ENCODE measurements at regions not wholly inside any gene's neighbourhood (a gene's known extent, or its start where the extent isn't known, plus 50 kb on each side); places are given as distances from the start of the nearest gene placed in this dataset.

DNA sequence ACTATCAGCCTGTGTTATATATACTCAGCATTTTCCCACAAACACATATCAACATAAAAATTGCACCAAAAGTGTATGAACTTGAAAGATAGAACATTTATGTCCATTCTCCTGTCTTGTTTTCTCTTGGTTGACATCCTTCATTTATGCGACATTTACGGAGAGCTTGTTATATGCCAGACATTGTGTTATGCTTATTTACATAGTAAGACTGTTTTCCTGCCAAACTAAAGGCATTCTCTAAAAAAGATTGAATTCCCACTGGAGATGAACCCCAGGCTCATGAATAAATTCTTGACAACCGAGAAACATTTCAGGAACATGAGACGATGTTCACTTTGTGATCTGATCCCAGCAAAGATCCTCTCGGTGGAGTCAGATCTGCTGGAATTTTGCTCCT lies 131.0 kb downstream of the RAP2A start:
- no peak for DNase-seq

GRCh38 chr13:97565906-97566305 lies 131.9 kb downstream of the RAP2A start:
- DNase-seq = no peak

- DNase-seq = no peak
Measured at GRCh38 chr13:97566907-97567306, 132.9 kb downstream of the RAP2A start.

DNA sequence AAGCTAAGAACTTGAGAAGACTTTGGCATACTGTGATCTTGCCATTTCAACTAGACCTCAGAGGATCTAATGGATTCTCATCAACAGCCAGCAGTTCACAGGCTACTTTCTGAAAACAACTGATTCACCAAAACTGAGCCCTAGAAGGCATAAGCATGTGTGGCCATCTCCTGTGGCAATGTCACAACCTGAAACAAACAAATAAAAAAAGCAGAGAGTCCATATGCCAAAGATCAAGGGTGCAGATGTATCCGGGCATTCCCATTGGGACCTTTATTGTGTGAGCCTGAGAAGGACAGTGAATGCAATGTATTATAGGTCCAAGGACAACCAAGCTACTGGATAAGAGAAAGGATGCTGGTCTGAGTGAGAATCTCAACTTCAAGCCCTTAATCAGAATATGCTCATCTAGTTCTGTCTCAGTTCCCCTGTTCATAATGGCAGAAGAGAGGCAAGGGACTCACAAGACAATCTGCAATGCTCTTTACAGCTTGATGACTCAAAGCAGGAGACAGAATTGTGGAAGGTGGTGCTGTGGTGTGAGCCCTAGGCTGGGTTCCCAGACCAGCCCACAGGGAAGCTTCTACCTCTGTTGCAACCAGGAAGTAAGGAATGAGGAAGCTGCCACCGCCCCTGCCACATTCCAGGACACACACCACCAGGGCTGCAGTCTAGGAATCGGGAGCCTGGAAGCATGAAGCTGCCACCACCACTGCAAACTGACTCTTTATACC lies 133.7 kb downstream of the RAP2A start:
- DNase-seq = no peak

DNA sequence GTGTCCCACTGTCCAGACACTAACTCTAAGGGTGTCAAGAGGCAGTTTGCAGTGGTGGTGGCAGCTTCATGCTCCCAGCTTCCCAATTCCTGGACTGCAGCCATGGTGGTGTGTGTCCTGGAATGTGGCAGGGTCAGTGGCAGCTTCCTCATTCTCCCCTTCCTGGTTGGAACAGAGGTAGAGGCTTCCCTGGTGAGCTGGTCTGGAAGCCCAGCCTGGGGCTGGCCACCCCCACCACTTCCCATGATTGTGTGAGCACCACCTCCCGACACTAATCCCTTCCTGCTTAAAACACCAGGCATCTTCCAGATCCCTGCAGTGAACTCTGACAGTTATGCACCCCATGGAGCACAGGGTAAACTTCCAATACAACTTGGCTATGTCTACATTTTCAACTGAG lies 134.9 kb downstream of the RAP2A start:
- no peak for DNase-seq

DNA sequence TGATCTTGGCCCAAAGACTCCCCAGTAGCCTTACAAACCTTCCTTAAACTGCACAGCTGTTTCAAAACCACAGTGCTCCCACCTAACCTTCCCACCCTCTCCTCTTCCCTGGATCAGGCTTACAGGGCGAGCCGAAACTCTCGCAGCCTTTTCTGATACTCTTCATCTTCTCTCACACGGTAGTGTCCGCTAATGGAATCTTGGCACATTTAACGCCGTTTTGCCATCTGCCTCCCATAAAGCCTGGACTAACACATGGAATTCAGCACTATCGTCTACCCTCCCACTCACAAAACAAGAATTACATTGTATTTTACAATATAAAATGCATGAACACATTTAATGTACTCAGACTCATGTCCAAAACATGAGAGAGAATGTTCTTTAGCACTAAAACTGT lies 135.9 kb downstream of the RAP2A start:
- DNase-seq = no peak

GRCh38 chr13:97570442-97570841 lies 136.5 kb downstream of the RAP2A start:
- DNase-seq = no peak

GRCh38 chr13:97573011-97573410 lies 139.0 kb downstream of the RAP2A start:
- no peak for DNase-seq

GRCh38 chr13:97574926-97575325 lies 141.0 kb downstream of the RAP2A start:
- peak; percentile 10 for DNase-seq

- DNase-seq = no peak
Measured at GRCh38 chr13:97577026-97577425, 143.1 kb downstream of the RAP2A start.

- no peak for DNase-seq
Measured at GRCh38 chr13:97582170-97582569, 148.2 kb downstream of the RAP2A start.

- no peak for DNase-seq
Measured at GRCh38 chr13:97583907-97584497, 150.0 kb downstream of the RAP2A start.

GRCh38 chr13:97586941-97587340 lies 153.0 kb downstream of the RAP2A start:
- no peak for DNase-seq

GRCh38 chr13:97588993-97589392 lies 155.0 kb downstream of the RAP2A start:
- no peak for DNase-seq

DNA sequence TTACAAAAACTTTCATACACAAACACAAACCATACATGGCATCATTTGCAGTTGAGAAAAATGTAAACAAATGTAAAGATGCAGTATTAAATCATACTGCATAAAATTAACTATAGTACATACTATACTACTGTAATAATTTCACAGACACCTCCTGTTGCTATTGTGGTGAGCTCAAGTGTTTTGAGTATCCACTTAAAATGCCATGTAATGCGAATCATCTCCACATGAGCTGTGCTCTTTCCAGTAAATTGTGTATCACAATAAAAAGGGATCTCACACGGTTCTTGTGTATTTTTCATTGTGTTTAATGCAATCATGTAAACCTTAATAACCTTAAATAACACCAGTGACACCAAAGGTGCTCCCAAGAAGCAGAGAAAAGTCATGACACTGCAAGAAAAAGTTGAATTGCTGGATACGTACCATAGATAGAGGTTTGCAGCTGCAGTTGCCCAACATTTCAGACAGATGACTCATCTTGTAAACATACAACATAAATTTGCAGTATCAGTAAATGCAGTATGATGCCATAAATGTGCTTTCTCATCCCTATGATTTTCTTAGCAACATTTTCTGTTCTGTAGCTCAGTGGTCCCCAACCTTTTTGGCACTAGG lies 166.6 kb downstream of the RAP2A start:
- DNase-seq = no peak

- no peak for DNase-seq
Measured at GRCh38 chr13:97615266-97615665, 181.3 kb downstream of the RAP2A start.

- DNase-seq = no peak
Measured at GRCh38 chr13:97616385-97616784, 182.4 kb downstream of the RAP2A start.

DNA sequence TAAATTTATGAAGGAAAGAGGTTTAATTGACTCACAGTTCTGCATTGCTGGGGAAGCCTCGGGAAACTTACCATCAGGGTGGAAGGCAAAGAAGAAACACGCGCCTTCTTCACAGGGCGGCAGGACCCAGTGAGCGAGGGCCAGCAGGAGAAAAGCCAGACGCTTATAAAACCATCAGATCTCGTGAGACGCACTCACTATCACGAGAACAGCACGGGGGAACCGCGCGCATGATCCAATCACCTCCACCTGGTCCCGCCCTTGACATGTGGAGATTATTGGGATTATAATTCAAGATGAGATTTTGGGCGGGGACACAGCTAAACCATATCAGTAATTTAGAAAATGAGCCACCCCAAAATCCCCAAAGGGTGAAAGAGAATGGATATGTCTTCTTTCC lies 187.1 kb downstream of the RAP2A start:
- no peak for DNase-seq

DNA sequence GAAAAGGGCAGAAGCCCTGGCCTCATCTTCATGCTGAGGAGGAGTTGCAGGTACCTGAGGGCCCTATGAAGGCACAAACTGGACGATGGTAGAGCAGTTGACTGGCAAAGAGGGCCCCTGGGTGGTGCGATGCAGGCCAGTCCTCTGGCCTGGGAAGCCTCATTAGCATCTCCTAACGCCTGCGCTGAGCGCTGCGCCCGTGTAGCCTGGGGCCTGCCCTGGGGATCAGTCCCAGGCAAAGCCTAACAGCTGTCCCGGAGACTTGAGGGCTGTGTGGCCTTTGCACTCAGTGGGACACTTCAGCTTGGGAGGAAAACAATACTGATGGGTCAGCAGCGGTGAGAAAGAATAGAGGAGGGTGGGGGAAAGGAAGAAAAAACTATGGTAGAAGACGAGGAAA lies 187.7 kb downstream of the RAP2A start:
- no peak for DNase-seq

DNA sequence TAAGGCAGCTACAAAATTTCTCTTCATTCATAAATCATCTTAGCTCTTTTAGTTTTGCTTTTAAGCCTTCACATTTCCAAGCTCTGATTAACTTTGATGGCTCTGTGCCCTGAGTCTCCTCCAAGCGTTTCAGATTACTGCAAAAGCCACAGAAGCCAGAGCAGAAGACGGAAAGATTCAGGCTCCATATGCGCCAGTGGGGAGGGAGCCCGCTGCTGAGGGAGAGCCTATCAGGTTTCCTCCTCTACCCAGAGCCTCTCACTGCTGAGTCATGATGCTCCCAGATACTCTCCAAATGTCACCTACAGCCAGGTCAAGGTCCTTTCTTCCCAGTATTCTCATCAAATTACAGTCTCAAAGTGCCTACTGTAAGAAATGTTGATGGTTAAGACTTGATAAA lies 193.6 kb downstream of the RAP2A start:
- DNase-seq = no peak

DNA sequence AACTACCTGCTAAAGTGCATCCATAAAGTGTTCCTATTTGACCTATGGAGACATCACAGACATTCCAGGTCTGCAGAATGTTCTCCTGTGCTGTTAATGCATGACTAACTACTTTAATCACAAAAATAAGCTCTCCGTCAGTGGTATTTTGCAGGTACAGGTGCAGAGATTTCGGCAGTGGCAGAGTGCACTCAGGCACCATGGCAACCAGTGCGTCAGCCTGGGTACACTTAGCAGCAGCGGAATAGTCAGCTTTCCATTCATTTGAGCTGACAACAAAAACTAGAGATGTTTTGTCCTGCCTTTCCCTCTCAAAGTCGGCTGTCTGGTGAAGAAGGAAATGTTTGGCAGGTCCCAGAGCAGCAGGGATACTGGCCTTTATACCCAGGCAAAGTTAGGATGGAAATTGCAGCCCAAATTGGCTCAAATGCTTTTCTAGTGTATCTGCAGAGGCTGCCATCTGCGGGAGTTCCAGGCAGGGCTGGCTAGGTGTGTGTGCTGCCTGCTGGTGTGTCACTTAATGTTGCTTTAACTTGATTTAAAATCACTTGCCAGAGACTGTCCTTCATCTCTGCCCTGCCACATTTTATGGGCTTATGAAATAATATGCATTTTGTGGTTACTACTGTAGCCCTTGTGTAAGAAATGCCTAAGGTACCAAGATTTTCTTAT lies 195.8 kb downstream of the RAP2A start:
- DNase-seq = no peak

DNA sequence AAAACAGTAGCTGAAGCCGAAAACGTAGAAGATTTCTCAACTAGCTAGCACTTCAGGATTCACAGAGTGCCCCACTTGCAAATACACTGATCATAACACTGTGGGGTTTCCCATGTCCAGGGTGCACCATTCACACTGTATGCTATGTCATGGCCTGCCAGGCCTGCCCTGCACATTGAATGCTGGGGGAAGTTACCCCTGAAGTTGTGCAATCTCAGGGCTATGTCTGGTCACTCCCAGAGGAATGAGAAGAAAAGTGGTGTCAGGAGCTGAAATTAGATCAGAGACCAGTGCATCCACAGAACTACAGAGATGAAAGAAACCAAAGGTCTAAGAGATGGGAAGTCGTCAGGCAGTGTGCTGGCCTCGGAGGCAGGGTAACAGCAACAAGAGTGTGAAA lies 196.8 kb downstream of the RAP2A start:
- no peak for DNase-seq

DNA sequence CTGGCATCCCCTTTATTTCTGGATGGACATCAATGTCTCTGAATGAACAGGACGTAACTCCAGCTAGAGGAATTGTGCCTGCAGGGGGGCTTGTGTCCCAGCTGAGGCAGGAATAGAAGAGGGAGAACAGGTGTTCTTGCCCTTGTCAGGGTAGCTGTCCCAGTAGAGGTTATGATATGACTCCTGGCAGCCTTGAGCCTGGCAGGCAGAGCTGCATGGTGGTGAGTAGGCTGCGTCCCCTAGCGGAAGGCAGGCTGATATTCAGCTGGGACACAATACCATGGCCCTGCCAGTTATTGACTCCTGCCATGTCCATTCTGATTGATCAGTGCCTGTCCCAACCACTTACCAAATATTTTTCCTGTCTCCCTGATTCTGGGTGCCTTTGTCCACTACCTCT lies 197.2 kb downstream of the RAP2A start:
- no peak for DNase-seq

GRCh38 chr13:97639236-97639635 lies 205.3 kb downstream of the RAP2A start:
- DNase-seq = no peak
